RWPE1 (cell line): ENCODE measurements at regions not wholly inside any gene's neighbourhood (a gene's known extent, or its start where the extent isn't known, plus 50 kb on each side); places are given as distances from the start of the nearest gene placed in this dataset.
A peak's percentile ranks its signal among the peaks of the same experiment; 100 is the strongest.

Source experiments
- CTCF ChIA-PET: fragments of 350-600 bp; sonication (Branson Sonifier 250); formaldehyde crosslinking; extraction: SDS; loops from one replicate; lab custom pipeline; 2021; lab: Yijun Ruan, JAX
- POLR2A ChIA-PET: fragments of 400-600 bp; formaldehyde crosslinking; extraction: SDS; loops from one replicate; lab custom pipeline; 2020; ENCODE audit warnings: antibody characterized with exemption; ENCODE audit not compliant: low non-redundant PET; lab: Yijun Ruan, JAX
- DNase-seq: peaks from one replicate; pipeline ENCODE4 v3.0.0; 2012; ENCODE audit warnings: low spot score
- H3K27ac ChIP-seq: fragments of 450-650 bp; 2 replicates; pipeline ENCODE4 v1.5.1; 2017
- CTCF ChIP-seq: fragments of 450-650 bp; conservative IDR thresholded peaks from 2 replicates; pipeline ENCODE4 v1.5.1; 2017; ENCODE audit warnings: low read depth, mild to moderate bottlenecking

- CTCF ChIA-PET = no interaction called here
Observed at GRCh38 chr15:38182900-38183299, 69.7 kb upstream of the SPRED1 start.

GRCh38 chr15:38186507-38186906, 66.1 kb upstream of the SPRED1 start:
- ChIA-PET CTCF (no interaction called here), POLR2A (no interaction called here)
- H3K27ac ChIP-seq = no peak overlapping the region
- no peak for DNase-seq
- no peak for TF ChIP-seq CTCF

More at GRCh38 chr15:38182900-38183299, 69.7 kb upstream of the SPRED1 start:
- no peak overlapping the region for H3K27ac ChIP-seq
- POLR2A ChIA-PET = interaction anchor here (0.6 kb wide), 1 partner anchor 329 kb away, joined by 5 read pairs; no protein-coding TSS in a partner anchor
- DNase-seq = no peak
- TF ChIP-seq CTCF = no peak

- no peak overlapping the region for H3K27ac ChIP-seq
- ChIA-PET CTCF (interaction anchor here (0.5 to 0.6 kb wide), 3 partner anchors 32 to 1569 kb away, joined by 3 to 4 read pairs (median 3); no protein-coding TSS in a partner anchor), POLR2A (no interaction called here)
- TF ChIP-seq CTCF = no peak
- DNase-seq = no peak
Observed at GRCh38 chr15:38187630-38188313, 64.9 kb upstream of the SPRED1 start.

GRCh38 chr15:38189671-38190295, 62.9 kb upstream of the SPRED1 start:
- peak; percentile 13 for DNase-seq
- TF ChIP-seq CTCF = no peak
- no peak overlapping the region for H3K27ac ChIP-seq
- ChIA-PET CTCF (interaction anchor here (0.7 kb wide), 1 partner anchor 11 kb away, joined by 8 read pairs; no protein-coding TSS in a partner anchor), POLR2A (no interaction called here)

GRCh38 chr15:38190501-38190900, 62.1 kb upstream of the SPRED1 start:
- no peak overlapping the region for H3K27ac ChIP-seq
- TF ChIP-seq CTCF = no peak
- ChIA-PET POLR2A (no interaction called here), CTCF (no interaction called here)
- peak; percentile 13 for DNase-seq

GRCh38 chr15:38192496-38192895, 60.1 kb upstream of the SPRED1 start:
- POLR2A ChIA-PET = no interaction called here
- TF ChIP-seq CTCF = no peak
- CTCF ChIA-PET = no interaction called here
- no peak overlapping the region for H3K27ac ChIP-seq
- no peak for DNase-seq
